SK-MEL-5 (cell line): ENCODE measurements at regions not wholly inside any gene's neighbourhood (a gene's known extent, or its start where the extent isn't known, plus 50 kb on each side); places are given as distances from the start of the nearest gene placed in this dataset.

Experiments used
- DNase-seq: peaks from one replicate; pipeline ENCODE4 v3.0.0-alpha.2; 2016; ENCODE audit warnings: low read depth, low spot score
- in situ Hi-C: cut with HindIII; loops from 2 replicates; pipeline ENCODE4 v1.10.0; 2016; ENCODE audit warnings: low sequenced_read_pairs, high pct_unique_total_duplicates, low pct_unique_long_range_greater_than_20kb

DNA sequence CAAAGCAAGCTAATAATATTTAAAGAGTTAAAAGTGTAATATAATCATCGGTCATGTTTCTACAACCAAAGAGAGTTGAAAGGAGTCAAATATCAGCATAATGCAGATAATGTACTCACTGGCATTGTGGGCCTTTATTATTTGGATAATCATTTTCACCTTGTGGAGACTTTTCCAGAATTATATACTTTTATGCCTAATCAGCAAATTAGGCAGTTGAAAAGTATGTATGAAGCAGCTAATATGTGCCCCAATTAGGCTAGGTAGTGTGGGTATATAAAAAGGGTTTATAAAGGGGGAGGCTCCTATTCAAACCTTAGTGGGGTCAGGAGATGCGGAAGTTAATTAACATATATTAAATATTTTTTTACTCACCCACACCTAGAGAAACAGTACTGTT lies 102.8 kb upstream of the HNRNPU start:
- in situ Hi-C loops: no loop called here
- no peak for DNase-seq

DNA sequence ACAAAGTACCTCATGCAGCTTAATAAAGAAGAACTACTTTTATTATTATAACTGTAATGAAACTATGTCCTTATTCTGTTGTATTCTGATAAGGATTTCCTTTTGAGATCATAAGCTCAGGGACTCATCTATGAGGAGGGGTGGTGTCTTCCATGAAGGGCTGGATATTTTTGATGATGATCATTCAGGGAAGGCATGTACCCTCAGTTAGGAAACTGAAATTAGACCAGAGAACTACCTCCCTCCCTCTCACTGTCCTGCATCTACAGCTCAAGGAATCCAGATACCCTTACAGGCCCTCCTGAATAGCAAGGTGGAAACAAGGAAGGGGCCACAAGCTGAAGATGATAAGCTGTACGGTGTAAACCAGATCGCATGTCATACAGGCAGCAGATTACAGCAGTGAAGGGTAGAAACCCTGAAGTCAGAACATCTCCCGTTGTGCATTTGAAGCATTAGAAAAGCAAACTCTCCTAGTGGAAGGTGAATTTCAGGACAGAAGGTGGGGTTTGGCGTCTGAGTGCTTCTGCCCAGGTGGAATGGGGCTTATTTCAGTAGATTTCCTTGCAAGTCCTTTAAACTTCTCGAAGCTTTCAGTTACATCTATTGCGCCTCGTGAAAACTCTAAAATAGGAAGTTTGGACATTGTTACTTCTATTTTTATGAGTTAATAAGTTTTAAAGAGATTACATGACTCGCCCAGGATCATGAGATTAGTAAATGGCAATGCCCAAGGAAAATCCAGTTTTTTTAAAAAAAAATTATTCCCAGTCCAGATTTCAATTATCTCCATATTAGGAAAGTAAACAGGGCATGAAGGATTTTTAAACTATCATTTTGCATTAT lies 101.1 kb upstream of the HNRNPU start:
- in situ Hi-C loops: no loop called here
- DNase-seq: no peak

DNA sequence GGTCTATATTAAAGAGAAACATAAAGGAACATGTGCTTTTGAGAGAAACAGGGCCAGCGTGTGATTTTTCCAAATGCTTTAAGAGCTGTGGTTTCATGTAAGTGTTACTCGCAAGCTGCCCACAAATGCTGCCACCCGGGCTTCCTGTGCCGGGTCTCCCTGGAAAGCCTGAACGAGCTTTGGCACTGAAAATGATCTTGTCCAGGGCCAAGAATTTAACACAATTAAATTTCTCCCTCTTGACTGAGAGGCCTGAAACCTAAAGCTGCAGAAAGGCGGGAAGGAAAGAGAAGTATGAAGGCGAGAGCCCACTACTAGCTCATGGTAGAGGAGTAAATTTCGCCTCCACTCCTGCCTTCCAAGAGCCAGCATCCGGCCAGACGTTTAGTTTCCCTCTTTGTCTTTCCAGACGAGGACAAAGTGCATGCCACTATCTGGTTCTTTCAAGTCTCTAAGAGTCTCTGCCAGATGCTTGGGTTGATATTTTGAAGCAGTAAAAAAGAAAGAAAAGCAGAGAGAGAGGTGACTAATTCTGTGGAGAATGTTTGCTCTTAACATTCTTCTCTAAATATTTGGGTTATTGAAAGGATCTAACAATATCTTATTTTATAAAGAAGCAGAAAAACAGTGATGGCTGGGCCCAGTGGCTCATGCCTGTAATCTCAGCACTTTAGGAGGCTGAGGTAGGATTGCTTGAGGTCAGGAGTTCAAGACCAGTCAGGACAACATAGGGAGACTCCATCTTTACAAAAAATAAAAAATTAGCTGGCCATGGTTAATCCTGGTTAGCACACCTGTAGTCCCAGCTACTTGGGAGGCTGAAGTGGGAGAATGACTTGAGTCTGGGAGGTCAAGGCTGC lies 100.0 kb upstream of the HNRNPU start:
- peak; percentile 10 for DNase-seq
- in situ Hi-C loops: no loop called here

DNA sequence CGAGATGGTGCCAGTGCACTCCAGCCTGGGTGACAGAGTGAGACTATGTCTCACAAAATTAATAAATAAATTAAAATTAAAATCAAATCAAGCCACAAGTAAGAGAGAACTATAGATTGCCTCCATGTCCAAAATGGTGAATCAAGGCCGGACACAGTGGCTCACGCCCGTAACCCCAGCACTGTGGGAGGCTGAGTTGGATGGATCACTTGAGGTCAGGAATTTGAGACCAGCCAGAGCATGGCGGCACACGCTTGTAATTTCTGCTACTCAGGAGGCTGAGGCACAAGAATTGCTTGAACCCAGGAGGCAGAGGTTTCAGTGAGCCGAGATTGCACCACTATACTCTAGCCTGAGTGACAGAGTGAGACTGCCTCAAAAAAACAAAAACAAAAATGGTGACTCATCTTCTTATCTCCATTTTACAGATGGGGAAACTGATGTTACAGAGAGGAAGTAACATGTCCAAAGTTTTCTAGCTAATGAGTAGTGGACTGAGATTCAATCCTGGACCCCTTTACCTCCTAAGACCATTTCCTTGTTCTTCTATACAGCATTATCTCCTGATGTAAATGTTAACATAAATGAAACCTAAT lies 99.0 kb upstream of the HNRNPU start:
- no peak for DNase-seq
- in situ Hi-C loops: no loop called here

DNA sequence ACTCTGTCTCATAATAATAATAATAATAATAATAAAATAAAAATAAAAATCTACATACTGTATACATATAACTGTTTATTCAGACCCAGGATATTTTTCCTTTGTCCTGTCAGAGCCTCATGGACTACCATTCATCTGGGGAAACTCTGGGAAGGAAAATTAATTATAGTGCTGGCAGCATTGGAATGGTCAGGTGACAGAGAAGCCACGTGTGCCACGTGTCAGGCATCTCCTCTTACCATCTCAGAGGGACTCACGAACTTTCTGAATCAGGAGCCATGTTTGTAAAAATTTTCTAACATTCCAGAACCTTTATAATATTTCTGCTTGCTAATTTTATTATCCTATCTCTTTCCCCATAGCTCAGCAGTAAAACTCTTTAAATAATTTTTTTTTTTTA lies 97.8 kb upstream of the HNRNPU start:
- peak; percentile 32 for DNase-seq
- in situ Hi-C loops: no loop called here

DNA sequence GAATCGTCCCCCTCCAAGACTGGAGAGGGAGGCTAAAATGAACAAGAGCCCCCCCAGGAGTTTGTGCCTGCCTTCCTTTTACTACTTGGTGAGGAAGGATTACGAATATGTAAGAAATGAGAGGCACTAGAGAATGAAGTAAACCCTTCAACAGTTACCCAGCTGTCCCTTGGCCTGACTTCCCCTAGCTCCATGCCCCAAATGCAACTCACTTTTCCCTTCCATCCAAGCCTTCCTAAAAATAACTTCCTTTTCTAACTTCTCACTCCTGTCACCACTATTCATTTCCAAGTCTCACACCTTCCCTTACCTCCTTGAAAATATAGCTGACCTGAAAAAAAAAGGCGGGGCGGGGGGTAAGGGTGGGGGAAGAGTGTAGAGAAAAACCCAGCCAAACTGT lies 96.6 kb upstream of the HNRNPU start:
- DNase-seq: no peak
- in situ Hi-C loops: no loop called here

DNA sequence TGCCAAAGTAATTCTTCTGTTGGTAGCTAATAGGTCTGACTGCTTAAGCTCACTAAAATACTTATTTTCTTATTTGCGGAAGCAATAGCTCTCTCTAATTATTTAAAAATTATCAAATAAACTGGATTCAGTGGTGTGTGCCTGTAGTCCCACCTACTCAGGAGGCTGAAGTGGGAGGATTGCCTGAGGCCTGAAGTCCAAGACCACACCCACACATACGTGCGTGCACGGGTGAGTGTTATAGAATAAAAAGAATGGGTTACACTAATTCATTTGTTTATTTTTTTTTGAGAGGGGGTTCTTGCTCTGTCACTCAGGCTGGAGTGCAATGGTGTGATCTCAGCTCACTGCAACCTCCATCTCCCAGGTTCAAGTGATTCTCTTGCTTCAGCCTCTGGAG lies 94.2 kb upstream of the HNRNPU start:
- DNase-seq: no peak
- in situ Hi-C loops: no loop called here

DNA sequence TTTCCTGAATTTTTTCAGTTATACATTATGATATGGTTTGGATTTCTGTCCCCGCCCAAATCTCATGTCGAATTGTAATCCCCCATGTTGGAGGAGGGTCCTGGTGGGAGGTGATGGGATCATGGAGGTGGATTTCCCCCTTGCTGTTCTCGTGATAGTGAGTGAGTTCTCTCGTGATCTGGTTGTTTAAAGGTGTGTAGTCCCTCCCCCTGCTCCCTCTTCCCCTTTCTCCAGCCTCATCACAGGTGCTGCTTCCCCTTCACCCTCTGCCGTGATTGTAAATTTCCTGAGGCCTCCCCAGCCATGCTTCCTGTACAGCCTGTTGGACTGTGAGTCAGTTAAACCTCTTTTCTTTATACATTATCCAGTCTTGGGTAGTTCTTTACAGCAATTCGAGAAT lies 93.2 kb upstream of the HNRNPU start:
- in situ Hi-C loops: no loop called here
- DNase-seq: no peak

DNA sequence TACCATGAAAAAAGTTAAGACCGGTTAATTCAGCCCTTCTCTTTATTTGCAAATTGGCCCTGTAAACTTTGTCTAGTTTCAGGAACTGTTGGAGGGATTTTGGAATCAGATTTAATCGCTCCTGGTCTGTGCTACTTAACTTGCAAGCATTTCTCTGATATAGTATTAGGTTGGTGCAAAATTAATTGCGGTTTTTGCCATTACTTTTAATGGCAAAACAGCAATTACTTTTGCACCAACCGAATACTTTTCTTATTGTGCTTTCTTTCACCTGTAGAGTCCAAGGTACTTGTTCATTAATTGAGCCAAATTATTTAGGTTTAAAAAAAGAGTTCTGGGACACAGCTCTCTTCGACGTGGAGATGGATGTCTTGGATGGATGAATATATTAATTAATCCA lies 92.8 kb upstream of the HNRNPU start:
- in situ Hi-C loops: no loop called here
- DNase-seq: no peak

DNA sequence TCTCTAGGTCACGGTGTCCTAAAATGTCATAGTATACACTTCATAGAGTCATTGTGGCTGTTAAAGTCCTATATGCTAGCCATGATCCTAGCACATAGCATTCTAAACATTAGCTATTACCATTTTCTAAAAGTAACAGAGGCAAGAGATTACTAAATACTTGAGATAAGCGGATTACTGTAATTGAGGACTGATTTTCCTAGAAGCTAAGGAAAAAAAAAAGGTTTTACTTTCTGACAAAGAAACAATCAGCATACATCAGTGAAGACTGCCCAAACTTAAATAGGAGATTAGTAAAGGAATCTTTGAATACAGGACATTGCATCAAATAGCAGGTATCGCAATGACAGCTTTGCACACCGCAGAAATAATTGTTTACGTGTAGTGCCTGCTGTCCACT lies 91.3 kb upstream of the HNRNPU start:
- DNase-seq: no peak
- in situ Hi-C loops: no loop called here

DNA sequence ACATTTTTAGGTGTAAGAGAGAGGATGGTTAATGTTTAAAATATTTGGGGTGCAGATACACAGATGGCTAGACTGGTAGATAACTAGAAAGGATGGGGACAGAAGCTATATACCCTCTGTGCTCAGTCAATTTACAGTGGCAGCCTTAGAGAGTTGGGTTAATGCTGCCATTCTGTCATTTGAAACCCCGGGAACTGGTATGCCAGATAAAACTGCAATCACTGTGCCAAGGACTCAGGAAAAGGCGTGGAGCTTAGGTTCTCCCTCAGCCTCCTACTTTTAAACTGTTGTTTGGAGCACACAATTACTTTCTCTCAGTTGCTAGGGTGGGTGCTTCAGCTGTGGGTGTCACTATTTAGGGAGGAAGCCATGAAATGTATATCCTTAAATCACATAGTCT lies 90.0 kb upstream of the HNRNPU start:
- no peak for DNase-seq
- in situ Hi-C loops: no loop called here

DNA sequence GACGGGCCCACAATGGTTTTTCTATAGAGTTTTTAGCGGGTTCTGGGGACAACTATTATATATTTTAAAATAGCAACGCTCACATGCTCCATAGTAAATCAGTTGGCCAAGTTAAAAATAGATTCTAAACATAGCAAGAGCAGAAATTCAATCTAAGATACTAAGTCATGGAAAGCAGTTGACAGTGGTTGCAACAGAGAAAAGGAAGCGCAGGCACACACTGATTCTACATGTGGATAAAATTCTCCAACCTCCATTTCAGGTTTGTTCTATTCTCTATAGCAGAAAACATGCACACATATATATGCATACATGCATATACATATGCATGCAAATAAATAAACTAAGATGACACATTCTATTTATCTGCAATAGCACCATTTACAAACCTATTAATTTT lies 89.6 kb upstream of the HNRNPU start:
- no peak for DNase-seq
- in situ Hi-C loops: no loop called here

DNA sequence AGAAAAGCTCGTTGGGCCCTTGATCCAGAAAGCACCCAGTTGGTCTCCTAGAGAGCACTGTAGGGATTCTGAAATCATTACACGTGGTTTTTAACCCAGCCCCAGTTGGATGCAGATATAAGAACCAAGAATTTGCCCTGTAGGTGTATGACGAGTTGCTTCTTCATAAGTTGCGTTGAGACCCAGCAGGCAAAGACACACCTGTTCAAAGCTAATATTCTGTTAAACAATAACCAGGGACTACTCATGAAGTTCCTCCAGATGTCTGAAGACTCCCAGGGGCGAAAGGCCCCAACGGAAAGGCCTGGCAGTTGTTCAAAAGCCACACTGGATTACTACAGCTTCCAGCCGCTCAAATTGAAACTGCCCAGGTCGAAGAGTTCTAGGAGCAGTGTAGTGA lies 88.6 kb upstream of the HNRNPU start:
- DNase-seq: no peak
- in situ Hi-C loops: no loop called here

DNA sequence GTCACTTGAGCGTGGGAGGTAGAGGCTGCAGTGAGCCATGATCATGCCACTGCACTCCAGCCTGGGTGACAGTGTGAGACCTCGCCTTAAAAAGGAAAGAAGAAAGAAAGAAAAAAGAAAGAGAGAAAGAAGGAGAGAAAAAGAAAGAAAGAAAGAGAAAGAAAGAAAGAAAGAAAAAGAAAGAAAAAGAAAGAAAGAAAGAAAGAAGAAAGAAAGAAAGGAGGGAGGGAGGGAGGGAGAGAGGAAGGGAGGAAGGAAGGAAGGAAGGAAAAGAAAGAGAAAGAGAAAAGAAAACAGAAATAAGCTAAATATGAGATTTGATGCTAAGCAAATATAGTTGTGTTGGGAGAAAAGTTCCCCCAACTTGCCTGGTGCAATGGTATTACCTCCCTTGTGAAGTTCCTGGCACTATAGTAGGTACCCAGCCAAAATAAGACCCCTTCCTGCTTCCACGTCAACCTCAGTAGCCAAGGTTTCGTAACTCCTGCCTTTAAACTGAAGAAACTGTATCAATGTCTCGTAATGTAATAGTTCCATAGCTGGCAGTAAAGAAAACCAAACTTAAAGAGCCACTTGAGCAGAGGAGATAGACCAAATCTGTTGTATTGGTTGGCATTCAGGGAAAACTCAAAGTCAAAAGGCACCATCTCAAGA lies 88.1 kb upstream of the HNRNPU start:
- in situ Hi-C loops: no loop called here
- no peak for DNase-seq

DNA sequence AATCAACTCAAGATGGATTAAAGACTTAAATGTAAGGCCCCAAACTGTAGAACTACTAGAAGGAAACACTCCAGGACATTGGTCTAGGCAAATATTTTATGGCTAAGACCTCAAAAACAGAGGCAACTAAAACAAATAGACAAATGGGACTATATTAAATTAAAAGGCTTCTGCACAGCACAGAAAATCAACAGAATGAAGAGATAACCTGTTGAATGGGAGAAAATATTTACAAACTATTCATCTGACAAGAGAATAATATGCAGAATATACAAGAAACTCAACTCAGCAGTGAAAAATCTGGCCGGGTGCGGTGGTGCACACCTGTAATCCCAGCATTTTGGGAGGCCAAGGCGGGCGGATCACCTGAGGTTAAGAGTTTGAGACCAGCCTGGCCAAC lies 84.1 kb upstream of the HNRNPU start:
- in situ Hi-C loops: no loop called here
- DNase-seq: no peak

DNA sequence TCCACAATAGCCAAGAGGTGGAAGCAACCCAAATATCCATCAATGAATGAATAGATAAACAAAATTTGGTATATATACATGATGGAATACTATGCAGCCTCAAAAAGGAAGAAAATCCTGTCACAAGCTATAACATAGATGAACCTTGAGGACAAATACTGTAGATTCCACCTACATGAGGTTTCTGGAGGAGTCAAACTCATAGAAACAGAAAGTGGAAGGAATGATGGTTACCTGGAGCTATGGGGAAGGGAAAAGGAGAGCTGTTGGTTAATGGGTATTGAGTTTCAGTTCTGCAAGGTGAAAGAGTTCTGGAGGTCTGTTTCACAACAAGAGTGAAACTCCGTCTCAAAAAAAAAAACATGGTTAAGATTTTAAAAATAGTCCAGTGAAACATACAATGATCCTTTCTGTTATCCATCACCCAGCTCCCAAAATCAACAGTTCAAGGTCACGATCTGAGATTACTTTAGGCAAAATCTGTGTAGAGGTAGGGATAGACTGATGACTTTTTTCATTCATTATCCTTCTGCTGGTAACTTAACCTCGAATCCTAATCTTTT lies 80.8 kb upstream of the HNRNPU start:
- in situ Hi-C loops: no loop called here
- DNase-seq: no peak

DNA sequence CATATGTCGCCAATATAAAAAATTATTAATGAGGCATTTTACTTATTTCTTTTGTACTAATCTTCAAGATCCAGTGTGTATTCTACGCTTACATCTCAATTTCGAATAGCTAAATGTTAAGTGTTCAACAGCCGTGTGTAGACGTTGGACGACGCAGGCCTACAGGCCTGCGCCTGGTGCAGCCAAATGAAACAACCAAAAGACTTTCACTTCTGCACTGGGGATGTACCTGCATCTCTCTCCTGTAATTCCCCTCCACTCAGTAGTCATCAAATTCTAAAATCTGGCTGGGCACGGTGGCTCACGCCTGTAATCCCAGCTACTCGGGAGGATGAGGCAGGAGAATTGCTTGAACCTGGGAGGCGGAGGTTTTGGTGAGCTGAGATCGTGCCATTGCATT lies 76.8 kb upstream of the HNRNPU start:
- in situ Hi-C loops: no loop called here
- no peak for DNase-seq

DNA sequence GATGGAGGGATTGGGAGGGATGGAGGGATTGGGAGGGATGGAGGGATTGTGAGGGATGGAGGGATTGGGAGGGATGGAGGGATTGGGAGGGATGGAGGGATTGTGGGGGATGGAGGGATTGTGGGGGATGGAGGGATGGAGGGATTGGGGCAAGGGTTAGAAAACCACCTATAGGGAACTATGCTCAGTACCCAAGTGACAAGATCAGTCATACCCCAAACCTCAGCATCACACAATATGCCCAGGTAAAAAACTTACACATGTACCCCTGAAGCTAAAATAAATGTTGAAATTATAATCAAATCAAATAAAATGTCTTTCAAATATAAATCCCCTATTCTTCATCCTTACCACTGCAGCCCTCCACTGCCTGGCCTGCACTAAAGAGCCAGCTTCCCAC lies 72.8 kb upstream of the HNRNPU start:
- no peak for DNase-seq
- in situ Hi-C loops: no loop called here
